Esophagus muscularis mucosa (tissue), 4 donors: ENCODE measurements at regions not wholly inside any gene's neighbourhood (a gene's known extent, or its start where the extent isn't known, plus 50 kb on each side); places are given as distances from the start of the nearest gene placed in this dataset.
"Not testable (repeated sequence)": the region's sequence is repeated elsewhere in the genome, so short reads cannot be mapped to it uniquely, and the experiment has no call there.

Source experiments
- DNase-seq: peaks from one replicate; pipeline ENCODE4 v3.0.0-alpha.2; 2017; ENCODE audit errors: extremely low spot score
- H3K27ac ChIP-seq, 4 donors: fragments of 200-600 bp; sonication (generic); replicated peaks in 1 of 4; 1 replicate in 3 of 4; 2 replicates in 1 of 4; pipeline ENCODE4 v1.5.1; 2016 to 2019; ENCODE audit warnings: mild to moderate bottlenecking in 1 of 4
- H3K27me3 ChIP-seq, 4 donors: fragments of 200-600 bp; sonication (generic); one replicate each; pipeline versions ENCODE4 v1.5.1 to v1.6.0; 2016 to 2019
- H3K36me3 ChIP-seq, 4 donors: fragments of 200-600 bp; sonication (generic); one replicate each; pipeline ENCODE4 v1.5.1; 2016 to 2019
- H3K4me1 ChIP-seq, 4 donors: fragments of 200-600 bp; sonication (generic); one replicate each; pipeline ENCODE4 v1.5.1; 2016 to 2019
- H3K4me3 ChIP-seq, 4 donors: fragments of 200-600 bp; sonication (generic); 1 replicate in 2 of 4; 2 replicates in 2 of 4; pipeline ENCODE4 v1.5.1; 2016 to 2019; ENCODE audit warnings: mild to moderate bottlenecking in 4 of 4, moderate library complexity in 1 of 4
- H3K9me3 ChIP-seq, 4 donors: fragments of 200-600 bp; sonication (generic); 1 replicate in 3 of 4; 2 replicates in 1 of 4; pipeline ENCODE4 v1.5.1; 2016 to 2019
- CTCF ChIP-seq, 3 experiments: fragments of 200-600 bp in 2 of 3; fragments of 450-650 bp in 1 of 3; sonication (generic) in 2 of 3; IDR thresholded peaks; one replicate each; pipeline ENCODE4 v1.5.1; 2017 to 2019; ENCODE audit warnings: antibody characterized with exemption in 3 of 3, mild to moderate bottlenecking in 2 of 3, moderate library complexity in 1 of 3
- EP300 ChIP-seq: sonication (generic); formaldehyde crosslinking; IDR thresholded peaks from one replicate; pipeline ENCODE4 v1.6.1; 2017; ENCODE audit warnings: antibody characterized with exemption
- POLR2A ChIP-seq: fragments of 450-650 bp; IDR thresholded peaks from one replicate; pipeline ENCODE4 v1.6.1; 2017; ENCODE audit warnings: antibody characterized with exemption, moderate library complexity, mild to moderate bottlenecking, low read depth
- POLR2AphosphoS5 ChIP-seq, 2 donors: sonication (generic); formaldehyde crosslinking; IDR thresholded peaks; one replicate each; pipeline ENCODE4 v1.6.1; 2017; ENCODE audit warnings: antibody characterized with exemption in 2 of 2
- WGBS: methylation state at CpG from one replicate; pipeline ENCODE4 v1.1.5; 2018; 5-methylcytosine and 5-hydroxymethylcytosine counted together
- intact Hi-C: fragments of 100-400 bp; cut with DNase I; formaldehyde crosslinking; loops from one replicate; pipeline ENCODE4 v1.15.1; 2023

- H3K27me3 ChIP-seq, result no peaks in the 10 kb centered on the region
- H3K4me1 ChIP-seq, result no peaks in the 10 kb centered on the region
- H3K36me3 ChIP-seq, result no peaks in the 10 kb centered on the region
- H3K27ac ChIP-seq, result no peak overlapping the region
- no peak overlapping the region for H3K4me3 ChIP-seq
- TF ChIP-seq POLR2AphosphoS5 (IDR thresholded peaks at IDR 0.05) (no peak), CTCF (IDR thresholded peaks at IDR 0.05) (no peak), EP300 (no peak), POLR2A (no peak)
- H3K9me3 ChIP-seq, result no peaks in the 10 kb centered on the region
- intact Hi-C loops, result no loop called here
- no CpG with 5 or more reads among the region's 7 CpGs for WGBS
- DNase-seq, result no peak
These were observed 581.3 kb downstream of the TMEM121 start for GRCh38 chr14:106107703-106108102.

- Histone ChIP-seq H3K27me3 (no peaks in the 10 kb centered on the region), H3K36me3 (no peaks in the 10 kb centered on the region), H3K4me1 (no peaks in the 10 kb centered on the region), H3K9me3 (no peaks in the 10 kb centered on the region), H3K27ac (no peak overlapping the region), H3K4me3 (no peak overlapping the region)
- intact Hi-C loops, result no loop called here
- no CpG with 5 or more reads among the region's 1 CpG for WGBS
- no peak for DNase-seq
- TF ChIP-seq CTCF (IDR thresholded peaks at IDR 0.05) (no peak), EP300 (no peak), POLR2A (no peak), POLR2AphosphoS5 (IDR thresholded peaks at IDR 0.05) (no peak)
These were observed 583.0 kb downstream of the TMEM121 start for GRCh38 chr14:106109337-106109736.

- 65% methylated on average over 2 of the region's 4 CpGs for WGBS
- intact Hi-C loops, result no loop called here
These were observed 589.0 kb downstream of the TMEM121 start for GRCh38 chr14:106115401-106115800.

GRCh38 chr14:106116339-106116930, 590.1 kb downstream of the TMEM121 start:
- H3K36me3 ChIP-seq, intact Hi-C loops, H3K4me3 ChIP-seq, DNase-seq, H3K9me3 ChIP-seq, H3K4me1 ChIP-seq, H3K27ac ChIP-seq: not testable (repeated sequence)
- H3K27me3 ChIP-seq, result peaks cover 0 to 22% (median 0%) of the 10 kb centered on the region in 4 donors
- peak in 1 of 3 experiments; percentile 31 for TF ChIP-seq CTCF (IDR thresholded peaks at IDR 0.05)
- no CpG with 5 or more reads among the region's 10 CpGs for WGBS

More at GRCh38 chr14:106115401-106115800, 589.0 kb downstream of the TMEM121 start:
- Histone ChIP-seq H3K27ac (no peak overlapping the region), H3K36me3 (no peaks in the 10 kb centered on the region), H3K4me1 (no peaks in the 10 kb centered on the region), H3K4me3 (no peak overlapping the region), H3K27me3 (peaks cover 0 to 18% (median 0%) of the 10 kb centered on the region in 4 donors), H3K9me3 (no peaks in the 10 kb centered on the region)
- DNase-seq, result peak; percentile 91
- TF ChIP-seq CTCF (IDR thresholded peaks at IDR 0.05) (no peak), POLR2A (no peak), EP300 (no peak), POLR2AphosphoS5 (IDR thresholded peaks at IDR 0.05) (no peak)

GRCh38 chr14:106120101-106120500, 593.7 kb downstream of the TMEM121 start:
- Histone ChIP-seq H3K4me1 (no peaks in the 10 kb centered on the region), H3K4me3 (no peak overlapping the region), H3K27me3 (peaks cover 0 to 31% (median 0%) of the 10 kb centered on the region in 4 donors), H3K9me3 (no peaks in the 10 kb centered on the region), H3K36me3 (no peaks in the 10 kb centered on the region), H3K27ac (no peak overlapping the region)
- 47% methylated on average over 6 of the region's 6 CpGs for WGBS
- intact Hi-C loops, result no loop called here
- no peak for TF ChIP-seq EP300
- TF ChIP-seq POLR2AphosphoS5 (IDR thresholded peaks at IDR 0.05), result no peak
- TF ChIP-seq CTCF (IDR thresholded peaks at IDR 0.05), result no peak
- DNase-seq, result no peak
